AG09319 (cell line): ENCODE measurements at regions not wholly inside any gene's neighbourhood (a gene's known extent, or its start where the extent isn't known, plus 50 kb on each side); places are given as distances from the start of the nearest gene placed in this dataset.

ENCODE experiments used
- DNase-seq: peaks from one replicate; pipeline ENCODE4 v3.0.0-alpha.2; 2010; ENCODE audit warnings: low read depth; ENCODE audit errors: extremely low read depth
- CTCF ChIP-seq: IDR thresholded peaks from 2 replicates; pipeline ENCODE4 v1.5.1; 2011; ENCODE audit warnings: low read depth, mild to moderate bottlenecking, inconsistent platforms, low read length, moderate library complexity

GRCh38 chr5:123778641-123779040 lies 266.7 kb downstream of the CSNK1G3 start:
- no peak for DNase-seq
- TF ChIP-seq CTCF = no peak

GRCh38 chr5:123776761-123777160 lies 264.8 kb downstream of the CSNK1G3 start:
- TF ChIP-seq CTCF = no peak
- DNase-seq = no peak

- DNase-seq = no peak
- TF ChIP-seq CTCF = no peak
These were observed 259.7 kb downstream of the CSNK1G3 start for GRCh38 chr5:123771715-123772114.

- no peak for TF ChIP-seq CTCF
- no peak for DNase-seq
These were observed 251.2 kb downstream of the CSNK1G3 start for GRCh38 chr5:123763201-123763600.

- TF ChIP-seq CTCF = no peak
- no peak for DNase-seq
These were observed 244.8 kb downstream of the CSNK1G3 start for GRCh38 chr5:123756816-123757215.

- TF ChIP-seq CTCF = no peak
- no peak for DNase-seq
These were observed 244.3 kb downstream of the CSNK1G3 start for GRCh38 chr5:123756318-123756665.

GRCh38 chr5:123755653-123756317 lies 243.8 kb downstream of the CSNK1G3 start:
- no peak for TF ChIP-seq CTCF
- DNase-seq = peak; percentile 24
